Osteoblast (primary cell): ENCODE measurements at regions not wholly inside any gene's neighbourhood (a gene's known extent, or its start where the extent isn't known, plus 50 kb on each side); places are given as distances from the start of the nearest gene placed in this dataset.

Experiments used
- DNase-seq: peaks from one replicate; pipeline ENCODE4 v3.0.0; 2011; ENCODE audit warnings: low spot score, mixed read lengths; ENCODE audit not compliant: insufficient read length; ENCODE audit errors: missing footprints
- H2AFZ ChIP-seq: 2 replicates; pipeline ENCODE4 v1.6.0; 2011; ENCODE audit warnings: mild to moderate bottlenecking, low read length
- H3K27ac ChIP-seq: 2 replicates; pipeline ENCODE4 v1.5.1; 2011; ENCODE audit warnings: mild to moderate bottlenecking, low read depth, low read length, moderate library complexity
- H3K27me3 ChIP-seq: 2 replicates; pipeline ENCODE4 v1.6.0; 2012; ENCODE audit warnings: mild to moderate bottlenecking, control low read depth, inconsistent platforms, low read length, moderate library complexity; ENCODE audit not compliant: insufficient read depth
- H3K36me3 ChIP-seq: 2 replicates; pipeline ENCODE4 v1.5.1; 2011; ENCODE audit warnings: mild to moderate bottlenecking, low read length, control low read depth, moderate library complexity; ENCODE audit not compliant: insufficient read depth
- H3K4me1 ChIP-seq: 2 replicates; pipeline ENCODE4 v1.5.1; 2011; ENCODE audit warnings: mild to moderate bottlenecking, low read length, control low read depth, moderate library complexity; ENCODE audit not compliant: insufficient read depth
- H3K4me2 ChIP-seq: 2 replicates; pipeline ENCODE4 v1.6.0; 2011; ENCODE audit warnings: mild to moderate bottlenecking, low read length; ENCODE audit not compliant: insufficient read depth
- H3K4me3 ChIP-seq: fragments of 200-600 bp; sonication (generic); 3 replicates; pipeline ENCODE4 v1.5.1; 2012; ENCODE audit warnings: mild to moderate bottlenecking, low read length, inconsistent platforms; ENCODE audit not compliant: insufficient read depth
- H3K79me2 ChIP-seq: 2 replicates; pipeline ENCODE4 v1.6.0; 2012; ENCODE audit warnings: mild to moderate bottlenecking, low read length, control low read depth, inconsistent platforms; ENCODE audit not compliant: insufficient read depth
- H3K9me3 ChIP-seq: 2 replicates; pipeline ENCODE4 v1.5.1; 2011; ENCODE audit warnings: low read depth, low read length, control low read depth
- H4K20me1 ChIP-seq: 2 replicates; pipeline ENCODE4 v1.6.0; 2012; ENCODE audit warnings: mild to moderate bottlenecking, low read length, control low read depth; ENCODE audit not compliant: insufficient read depth
- TF ChIP-seq, protein P1 (sequence below): IDR thresholded peaks from 2 replicates; pipeline ENCODE4 v1.5.1; 2011; ENCODE audit warnings: mild to moderate bottlenecking, low read depth, low read length, moderate library complexity; ENCODE audit errors: extremely low read depth

DNA sequence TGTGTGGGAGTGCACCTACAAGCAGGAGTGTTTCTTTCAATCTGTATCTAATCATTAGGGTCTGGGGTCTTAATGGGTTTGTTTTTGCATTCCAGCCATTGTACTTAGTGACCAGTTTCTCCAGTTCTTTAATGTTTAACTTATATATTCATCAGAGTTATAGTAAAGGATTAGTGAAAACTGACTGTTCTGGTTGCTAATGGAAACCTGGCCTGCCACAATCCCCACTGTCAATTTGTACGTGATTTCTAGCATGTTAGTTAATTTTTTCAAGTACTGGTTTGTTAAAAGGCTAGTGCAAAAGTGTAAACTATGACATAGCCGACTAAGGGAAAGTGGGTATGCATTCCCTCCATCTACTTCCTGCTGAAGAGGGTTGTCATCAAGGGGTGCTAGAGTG is 276.1 kb downstream of the HTR1A start:
- Histone ChIP-seq H3K4me1 (no peaks in the 10 kb centered on the region), H3K36me3 (no peaks in the 10 kb centered on the region), H3K9me3 (no peaks in the 10 kb centered on the region), H4K20me1 (no peaks in the 10 kb centered on the region), H3K4me3 (no peak overlapping the region), H3K79me2 (no peaks in the 10 kb centered on the region), H3K27me3 (no peaks in the 10 kb centered on the region), H2AFZ (no peak overlapping the region), H3K27ac (no peak overlapping the region), H3K4me2 (no peak overlapping the region)
- TF ChIP-seq, protein P1, sequence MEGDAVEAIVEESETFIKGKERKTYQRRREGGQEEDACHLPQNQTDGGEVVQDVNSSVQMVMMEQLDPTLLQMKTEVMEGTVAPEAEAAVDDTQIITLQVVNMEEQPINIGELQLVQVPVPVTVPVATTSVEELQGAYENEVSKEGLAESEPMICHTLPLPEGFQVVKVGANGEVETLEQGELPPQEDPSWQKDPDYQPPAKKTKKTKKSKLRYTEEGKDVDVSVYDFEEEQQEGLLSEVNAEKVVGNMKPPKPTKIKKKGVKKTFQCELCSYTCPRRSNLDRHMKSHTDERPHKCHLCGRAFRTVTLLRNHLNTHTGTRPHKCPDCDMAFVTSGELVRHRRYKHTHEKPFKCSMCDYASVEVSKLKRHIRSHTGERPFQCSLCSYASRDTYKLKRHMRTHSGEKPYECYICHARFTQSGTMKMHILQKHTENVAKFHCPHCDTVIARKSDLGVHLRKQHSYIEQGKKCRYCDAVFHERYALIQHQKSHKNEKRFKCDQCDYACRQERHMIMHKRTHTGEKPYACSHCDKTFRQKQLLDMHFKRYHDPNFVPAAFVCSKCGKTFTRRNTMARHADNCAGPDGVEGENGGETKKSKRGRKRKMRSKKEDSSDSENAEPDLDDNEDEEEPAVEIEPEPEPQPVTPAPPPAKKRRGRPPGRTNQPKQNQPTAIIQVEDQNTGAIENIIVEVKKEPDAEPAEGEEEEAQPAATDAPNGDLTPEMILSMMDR, result no peak
- DNase-seq, result no peak

DNA sequence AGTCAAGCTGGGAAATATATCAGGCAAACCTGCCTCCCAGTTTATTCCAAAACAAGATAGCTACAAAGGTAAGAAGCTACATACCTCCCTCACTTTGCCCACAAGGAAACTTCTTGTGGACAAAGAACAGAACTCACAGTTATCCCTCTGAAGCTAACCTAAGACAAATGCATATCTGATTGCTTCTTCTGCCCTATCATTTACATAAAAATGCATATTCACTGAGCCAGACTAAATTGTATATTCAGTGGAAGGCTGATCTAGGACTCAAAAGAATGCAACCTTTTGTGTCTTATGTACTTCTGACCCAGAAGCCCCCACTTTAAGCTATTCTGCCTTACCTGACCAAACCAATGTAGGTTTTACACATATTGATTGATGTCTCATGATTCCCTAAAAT is 276.8 kb downstream of the HTR1A start:
- no peak overlapping the region for H3K4me2 ChIP-seq

DNA sequence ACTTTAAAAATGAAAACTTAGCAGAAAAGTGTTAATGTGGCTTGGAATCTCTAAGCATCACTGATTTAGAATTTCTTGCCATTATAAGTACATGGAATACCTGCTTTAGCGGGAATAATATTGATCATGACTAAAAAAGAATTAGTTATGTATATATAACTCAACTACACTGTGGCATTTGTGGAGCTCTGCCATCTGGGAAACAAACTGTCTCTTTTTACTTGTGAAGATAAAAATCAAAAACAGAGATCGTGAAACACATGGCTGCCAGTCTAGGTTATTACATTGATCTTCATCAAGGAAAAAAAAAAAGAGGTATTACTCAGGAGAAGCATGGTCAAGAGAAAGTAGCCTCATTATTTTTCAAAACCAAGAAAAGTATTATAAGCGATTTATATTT is 287.4 kb downstream of the HTR1A start:
- Histone ChIP-seq H3K4me2 (no peak overlapping the region), H3K27me3 (no peaks in the 10 kb centered on the region), H4K20me1 (no peaks in the 10 kb centered on the region), H3K9me3 (no peaks in the 10 kb centered on the region), H3K4me1 (no peaks in the 10 kb centered on the region), H2AFZ (no peak overlapping the region), H3K79me2 (no peaks in the 10 kb centered on the region), H3K27ac (no peak overlapping the region), H3K4me3 (no peak overlapping the region), H3K36me3 (no peaks in the 10 kb centered on the region)
- TF ChIP-seq, protein P1, result no peak
- no peak for DNase-seq

More for the DNA sequence above, 276.8 kb downstream of the HTR1A start:
- no peak overlapping the region for H2AFZ ChIP-seq
- DNase-seq, result no peak
- H3K36me3 ChIP-seq, result no peaks in the 10 kb centered on the region
- no peaks in the 10 kb centered on the region for H4K20me1 ChIP-seq
- no peaks in the 10 kb centered on the region for H3K4me1 ChIP-seq
- no peaks in the 10 kb centered on the region for H3K79me2 ChIP-seq
- TF ChIP-seq, protein P1, result no peak
- no peaks in the 10 kb centered on the region for H3K27me3 ChIP-seq
- H3K9me3 ChIP-seq, result no peaks in the 10 kb centered on the region
- no peak overlapping the region for H3K4me3 ChIP-seq
- H3K27ac ChIP-seq, result no peak overlapping the region

DNA sequence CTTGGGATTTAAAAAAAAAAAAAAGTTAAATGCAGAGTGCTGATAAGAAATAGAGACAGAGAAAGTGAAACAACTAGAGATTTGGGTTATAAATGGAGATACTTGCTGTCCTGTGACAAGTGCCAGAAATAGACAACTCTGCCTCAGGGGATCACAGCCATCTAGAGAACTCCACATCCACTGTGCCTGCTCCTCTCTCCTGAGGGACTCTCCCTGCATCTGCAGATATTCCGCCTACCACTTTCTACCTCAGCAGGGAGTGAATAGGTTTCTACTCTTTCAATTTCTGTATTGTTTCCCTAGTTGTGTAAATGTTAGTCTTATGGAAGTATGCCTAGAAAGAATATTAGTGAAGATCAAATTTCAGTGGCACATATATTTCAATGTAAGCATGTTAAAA is 307.2 kb downstream of the HTR1A start:
- DNase-seq, result no peak

More for the DNA sequence above, 307.2 kb downstream of the HTR1A start:
- H3K4me2 ChIP-seq, result no peak overlapping the region
- H3K27ac ChIP-seq, result no peak overlapping the region
- H3K4me1 ChIP-seq, result no peaks in the 10 kb centered on the region
- TF ChIP-seq, protein P1, result no peak
- H3K27me3 ChIP-seq, result no peaks in the 10 kb centered on the region
- H3K9me3 ChIP-seq, result no peaks in the 10 kb centered on the region
- H3K79me2 ChIP-seq, result no peaks in the 10 kb centered on the region
- H3K36me3 ChIP-seq, result no peaks in the 10 kb centered on the region
- no peak overlapping the region for H2AFZ ChIP-seq
- H4K20me1 ChIP-seq, result no peaks in the 10 kb centered on the region
- H3K4me3 ChIP-seq, result no peak overlapping the region
